NT2/D1 (cell line): ENCODE measurements at regions not wholly inside any gene's neighbourhood (a gene's known extent, or its start where the extent isn't known, plus 50 kb on each side); places are given as distances from the start of the nearest gene placed in this dataset.

Source experiments
- SUZ12 ChIP-seq: IDR thresholded peaks from 2 replicates; pipeline ENCODE4 v1.6.1; 2011; ENCODE audit not compliant: insufficient read length, insufficient read depth; ENCODE audit errors: extremely low read depth
- YY1 ChIP-seq: IDR thresholded peaks from 2 replicates; pipeline ENCODE4 v1.6.1; 2011; ENCODE audit not compliant: insufficient read length, insufficient read depth
- ZNF274 ChIP-seq: IDR thresholded peaks from 2 replicates; pipeline ENCODE4 v1.6.1; 2011; ENCODE audit warnings: mild to moderate bottlenecking, low read depth, low read length

DNA sequence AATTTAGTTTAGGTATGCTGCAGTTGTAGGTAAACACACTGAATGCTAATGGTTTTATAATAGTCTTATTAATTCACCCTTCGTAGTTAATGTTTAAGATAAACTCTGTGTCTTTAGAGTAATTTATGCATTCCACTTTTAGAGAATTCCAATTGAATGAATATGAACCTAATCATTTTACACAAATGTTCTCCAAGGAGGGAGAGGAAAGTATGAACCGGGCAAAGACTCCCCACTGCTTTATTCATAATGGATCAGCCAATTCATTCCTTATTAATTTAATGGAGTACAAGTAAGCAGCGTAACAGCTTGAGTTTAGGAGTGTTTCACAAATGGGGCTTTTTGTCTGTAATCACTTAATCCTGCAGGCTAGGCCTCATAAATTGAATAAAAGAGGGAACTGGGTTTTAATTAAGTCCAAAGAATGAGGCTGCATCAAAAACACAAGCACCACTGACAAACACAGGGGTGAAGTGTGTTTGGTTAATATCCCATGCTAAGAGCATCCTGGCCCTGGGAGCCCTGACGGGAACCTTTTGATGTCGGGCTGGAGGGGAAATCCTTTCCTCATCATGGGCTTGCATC lies 375.7 kb upstream of the DYNLRB2 start:
- TF ChIP-seq ZNF274 (no peak), YY1 (no peak), SUZ12 (no peak)
